AG04450 (cell line): ENCODE measurements at regions not wholly inside any gene's neighbourhood (a gene's known extent, or its start where the extent isn't known, plus 50 kb on each side); places are given as distances from the start of the nearest gene placed in this dataset.

Experiments used
- CTCF ChIA-PET: fragments of 300-600, 350-600 bp; formaldehyde crosslinking; extraction: SDS; loops from one replicate; lab custom pipeline; 2022; ENCODE audit warnings: antibody characterized with exemption, inconsistent platforms; lab: Charles Lee
- POLR2A ChIA-PET: fragments of 350-600 bp; formaldehyde crosslinking; extraction: SDS; loops from one replicate; lab custom pipeline; 2021; ENCODE audit warnings: antibody characterized with exemption, inconsistent platforms; lab: Yijun Ruan, JAX
- DNase-seq: peaks from one replicate; pipeline ENCODE4 v3.0.0-alpha.2; 2011; ENCODE audit warnings: low read depth, low spot score
- H3K27ac ChIP-seq: one replicate; pipeline ENCODE4 v1.5.1; 2012; ENCODE audit warnings: low read depth, low read length, control low read depth
- H3K27me3 ChIP-seq: one replicate; pipeline ENCODE4 v1.6.0; 2012; ENCODE audit warnings: low read length; ENCODE audit not compliant: control insufficient read depth, insufficient read depth
- H3K4me3 ChIP-seq: 2 replicates; pipeline ENCODE4 v1.5.1; 2011; ENCODE audit warnings: mild to moderate bottlenecking, low read depth, low read length, control low read depth
- H3K9me3 ChIP-seq: 2 replicates; pipeline ENCODE4 v1.5.1; 2012; ENCODE audit warnings: low read length; ENCODE audit not compliant: control insufficient read depth, insufficient read depth
- CTCF ChIP-seq: IDR thresholded peaks from 2 replicates; pipeline ENCODE4 v1.5.1; 2011; ENCODE audit warnings: low read depth, low read length, control low read depth, inconsistent platforms

GRCh38 chr1:79371802-79372201 is 365.3 kb upstream of the ADGRL4 start:
- ChIA-PET CTCF (interaction anchor here (0.6 kb wide), 1 partner anchor 32 kb away, joined by 3 read pairs; no protein-coding TSS in a partner anchor), POLR2A (no interaction called here)
- TF ChIP-seq CTCF, result no peak
- Histone ChIP-seq H3K27me3 (no peaks in the 10 kb centered on the region), H3K9me3 (no peaks in the 10 kb centered on the region), H3K4me3 (no peak overlapping the region), H3K27ac (no peak overlapping the region)
- DNase-seq, result no peak

GRCh38 chr1:79369091-79369490 is 362.6 kb upstream of the ADGRL4 start:
- POLR2A ChIA-PET, result no interaction called here
- DNase-seq, result no peak
- Histone ChIP-seq H3K27ac (no peak overlapping the region), H3K9me3 (no peaks in the 10 kb centered on the region), H3K4me3 (no peak overlapping the region), H3K27me3 (no peaks in the 10 kb centered on the region)
- TF ChIP-seq CTCF, result no peak
- CTCF ChIA-PET, result no interaction called here

- H3K4me3 ChIP-seq, result no peak overlapping the region
- DNase-seq, result no peak
- ChIA-PET CTCF (interaction anchor here (0.7 kb wide), 1 partner anchor 12 kb away, joined by 3 read pairs; no protein-coding TSS in a partner anchor), POLR2A (no interaction called here)
- no peaks in the 10 kb centered on the region for H3K9me3 ChIP-seq
- TF ChIP-seq CTCF, result no peak
- H3K27ac ChIP-seq, result no peak overlapping the region
- H3K27me3 ChIP-seq, result no peaks in the 10 kb centered on the region
Measured at GRCh38 chr1:79364896-79365295, 358.4 kb upstream of the ADGRL4 start.

- no peaks in the 10 kb centered on the region for H3K27me3 ChIP-seq
- CTCF ChIA-PET, result interaction anchor here (1.1 kb wide), 1 partner anchor 10 kb away, joined by 11 read pairs; no protein-coding TSS in a partner anchor
- DNase-seq, result no peak
- H3K27ac ChIP-seq, result no peak overlapping the region
- no peak for TF ChIP-seq CTCF
- no peaks in the 10 kb centered on the region for H3K9me3 ChIP-seq
- H3K4me3 ChIP-seq, result no peak overlapping the region
- POLR2A ChIA-PET, result no interaction called here
Measured at GRCh38 chr1:79363430-79363829, 356.9 kb upstream of the ADGRL4 start.

GRCh38 chr1:79362470-79362869 is 355.9 kb upstream of the ADGRL4 start:
- Histone ChIP-seq H3K9me3 (no peaks in the 10 kb centered on the region), H3K27ac (no peak overlapping the region), H3K4me3 (no peak overlapping the region), H3K27me3 (no peaks in the 10 kb centered on the region)
- POLR2A ChIA-PET, result no interaction called here
- no peak for DNase-seq
- CTCF ChIA-PET, result interaction anchor here (1.1 kb wide), 1 partner anchor 9 kb away, joined by 11 read pairs; no protein-coding TSS in a partner anchor
- no peak for TF ChIP-seq CTCF
